RKO (cell line): ENCODE measurements at regions not wholly inside any gene's neighbourhood (a gene's known extent, or its start where the extent isn't known, plus 50 kb on each side); places are given as distances from the start of the nearest gene placed in this dataset.
A peak's percentile ranks its signal among the peaks of the same experiment; 100 is the strongest.
"Not testable (repeated sequence)": the region's sequence is repeated elsewhere in the genome, so short reads cannot be mapped to it uniquely, and the experiment has no call there.

Source experiments
- DNase-seq: peaks from one replicate; pipeline ENCODE4 v3.0.0-alpha.2; 2016; ENCODE audit warnings: low spot score

- DNase-seq, result no peak
Observed at GRCh38 chr11:95434489-95435057, 203.6 kb upstream of the SESN3 start.

GRCh38 chr11:95434009-95434408, 203.0 kb upstream of the SESN3 start:
- no peak for DNase-seq

DNA sequence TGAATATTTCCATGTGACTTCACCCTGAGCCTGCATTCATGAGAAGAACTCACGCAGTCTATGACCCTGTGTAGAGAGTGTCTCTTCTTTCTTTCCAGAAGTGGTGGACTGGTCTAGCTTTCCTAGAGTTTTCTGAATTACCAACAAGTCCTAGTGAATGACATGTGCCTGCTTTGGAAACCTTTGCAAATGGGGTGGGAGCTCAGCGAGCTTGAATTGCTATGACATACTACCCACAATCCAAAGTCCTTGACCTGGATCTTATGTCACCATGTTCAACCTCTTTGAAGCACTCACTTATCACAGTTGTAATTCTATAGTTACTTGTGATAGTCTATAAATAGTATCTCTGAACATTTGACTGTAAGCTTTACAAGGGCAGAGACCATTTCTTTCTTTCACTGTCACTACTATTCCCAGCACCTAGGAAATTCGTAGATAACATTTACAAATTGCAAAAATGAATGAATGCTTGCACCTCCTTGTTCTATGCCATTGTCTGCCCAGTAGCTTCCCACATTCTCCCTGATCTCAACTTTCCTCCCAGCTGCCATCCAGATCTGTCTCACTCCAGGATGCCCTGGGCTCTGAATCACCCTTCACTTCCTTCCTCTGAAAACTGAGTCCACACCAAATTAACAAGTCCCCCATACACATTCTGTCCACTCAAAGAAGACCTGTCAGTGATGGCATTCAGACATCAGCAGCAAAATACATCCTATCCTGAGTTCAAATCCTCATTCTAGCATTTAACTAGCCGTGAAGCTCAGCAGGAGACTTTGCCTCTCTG, 201.9 kb upstream of the SESN3 start:
- DNase-seq, result no peak

- DNase-seq, result no peak
Observed at GRCh38 chr11:95429376-95429907, 198.4 kb upstream of the SESN3 start.

- DNase-seq, result no peak
Observed at GRCh38 chr11:95426823-95427462, 195.9 kb upstream of the SESN3 start.

DNA sequence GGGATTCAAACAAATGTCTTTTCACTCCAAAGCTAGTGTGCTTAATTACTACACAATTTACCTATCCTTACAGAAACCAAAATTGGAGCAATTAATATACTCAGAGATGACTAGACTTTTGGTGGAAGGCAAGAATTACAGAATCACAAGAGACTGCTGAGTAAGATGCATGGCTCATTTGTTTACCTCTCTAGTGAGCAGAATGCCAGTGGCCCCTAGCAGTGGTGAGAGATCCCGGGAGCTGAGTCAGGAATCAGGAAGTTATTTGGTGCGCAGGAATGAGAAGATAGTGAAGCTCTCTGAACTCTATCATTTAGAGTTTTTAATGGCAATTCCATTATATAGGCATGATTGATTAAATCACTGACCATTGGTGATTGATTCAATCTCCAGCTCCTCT, 188.9 kb upstream of the SESN3 start:
- peak; percentile 41 for DNase-seq

GRCh38 chr11:95418916-95419315, 187.9 kb upstream of the SESN3 start:
- no peak for DNase-seq

DNA sequence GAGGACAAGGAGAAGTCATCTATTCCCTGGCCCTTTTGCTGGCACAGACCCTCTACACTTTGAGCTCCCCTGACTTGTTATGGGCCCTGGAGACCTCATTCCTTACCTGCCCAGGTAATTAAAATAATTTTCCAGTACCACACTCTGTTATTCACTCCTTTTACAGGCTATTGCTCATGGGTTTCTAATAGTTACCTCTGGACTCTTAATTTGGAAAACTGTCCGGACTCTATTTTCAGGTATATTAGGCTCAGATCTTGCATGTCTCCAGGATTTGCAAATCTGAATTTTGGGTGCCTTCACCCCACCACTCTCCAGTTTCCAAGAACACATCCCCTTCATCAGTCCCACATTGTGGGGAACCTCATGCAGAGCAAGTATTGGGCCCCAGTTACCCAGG, 186.8 kb upstream of the SESN3 start:
- no peak for DNase-seq

DNA sequence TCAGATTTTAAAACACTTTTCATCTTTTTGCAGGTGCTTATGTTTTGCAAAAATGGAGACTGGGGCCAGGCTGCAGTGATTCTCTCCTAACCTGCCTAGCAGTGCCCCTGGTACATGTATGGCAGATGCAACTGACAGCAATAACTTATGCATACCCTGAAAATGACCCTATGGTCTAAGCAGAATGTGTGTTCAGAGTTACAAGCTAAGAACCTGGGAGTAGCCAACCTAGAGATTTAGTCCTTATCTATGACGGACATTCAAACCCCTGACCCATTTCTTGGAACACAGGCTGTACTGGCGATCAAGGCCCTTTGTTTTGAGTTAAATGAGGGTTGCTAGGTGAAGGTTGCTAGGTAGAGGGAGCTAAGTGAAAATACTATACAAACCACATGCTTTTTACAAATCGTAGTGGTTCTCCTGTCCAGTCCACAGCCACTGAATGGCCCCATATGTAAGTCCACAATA, 184.9 kb upstream of the SESN3 start:
- DNase-seq, result no peak

DNA sequence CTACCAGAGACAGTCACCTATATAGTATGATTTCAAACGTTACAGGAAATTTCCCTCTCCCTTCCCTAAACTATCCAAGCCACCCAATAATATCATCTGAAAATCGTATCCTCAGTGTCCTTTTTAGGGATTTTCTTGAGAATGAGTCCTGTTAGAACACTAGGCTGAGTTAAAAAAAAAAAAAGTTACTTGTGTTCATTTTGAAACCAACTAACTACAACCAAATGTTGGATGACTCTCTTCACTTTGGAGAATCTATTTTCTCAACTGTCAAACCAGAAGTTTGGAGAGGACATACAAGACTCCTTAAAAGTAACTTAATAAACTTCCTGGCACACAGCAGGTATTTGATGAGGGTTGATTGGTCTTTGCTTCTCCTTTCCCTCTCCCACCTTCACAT, 183.2 kb upstream of the SESN3 start:
- no peak for DNase-seq

- DNase-seq, result no peak
Observed at GRCh38 chr11:95413761-95414160, 182.8 kb upstream of the SESN3 start.

- no peak for DNase-seq
Observed at GRCh38 chr11:95413021-95413420, 182.0 kb upstream of the SESN3 start.

GRCh38 chr11:95412074-95412473, 181.1 kb upstream of the SESN3 start:
- no peak for DNase-seq

DNA sequence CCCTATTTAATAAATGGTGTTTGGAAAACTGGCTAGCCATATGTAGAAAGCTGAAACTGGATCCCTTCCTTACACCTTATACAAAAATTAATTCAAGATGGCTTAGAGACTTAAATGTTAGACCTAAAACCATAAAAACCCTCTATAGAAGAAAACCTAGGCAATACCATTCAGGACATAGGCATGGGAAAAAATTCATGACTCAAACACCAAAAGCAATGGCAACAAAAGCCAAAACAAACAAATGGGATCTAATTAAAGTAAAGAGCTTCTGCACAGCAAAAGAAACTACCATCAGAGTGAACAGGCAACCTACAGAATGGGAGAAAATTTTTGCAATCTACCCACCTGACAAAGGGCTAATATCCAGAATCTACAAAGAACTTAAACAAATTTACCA, 179.7 kb upstream of the SESN3 start:
- DNase-seq, result not testable (repeated sequence)

DNA sequence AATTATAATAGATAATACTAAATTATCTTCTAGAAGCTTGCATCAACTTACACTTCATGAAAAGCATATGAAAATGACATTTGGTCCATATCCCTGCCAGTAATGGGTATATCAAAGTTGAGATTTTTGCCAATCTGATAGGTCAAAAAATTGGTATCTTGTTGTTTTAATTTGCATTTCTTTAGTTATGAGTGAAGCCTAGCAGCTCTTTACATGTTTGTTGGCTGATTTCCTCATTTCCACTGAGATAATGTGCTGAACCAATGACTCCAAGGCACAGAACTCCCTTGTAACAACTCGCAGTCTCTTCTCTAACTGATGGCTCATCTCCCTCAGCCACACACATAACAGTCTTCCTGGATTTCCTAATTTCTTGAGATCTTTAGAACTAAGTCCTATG, 175.3 kb upstream of the SESN3 start:
- no peak for DNase-seq

- DNase-seq, result no peak
Observed at GRCh38 chr11:95404370-95404769, 173.4 kb upstream of the SESN3 start.

DNA sequence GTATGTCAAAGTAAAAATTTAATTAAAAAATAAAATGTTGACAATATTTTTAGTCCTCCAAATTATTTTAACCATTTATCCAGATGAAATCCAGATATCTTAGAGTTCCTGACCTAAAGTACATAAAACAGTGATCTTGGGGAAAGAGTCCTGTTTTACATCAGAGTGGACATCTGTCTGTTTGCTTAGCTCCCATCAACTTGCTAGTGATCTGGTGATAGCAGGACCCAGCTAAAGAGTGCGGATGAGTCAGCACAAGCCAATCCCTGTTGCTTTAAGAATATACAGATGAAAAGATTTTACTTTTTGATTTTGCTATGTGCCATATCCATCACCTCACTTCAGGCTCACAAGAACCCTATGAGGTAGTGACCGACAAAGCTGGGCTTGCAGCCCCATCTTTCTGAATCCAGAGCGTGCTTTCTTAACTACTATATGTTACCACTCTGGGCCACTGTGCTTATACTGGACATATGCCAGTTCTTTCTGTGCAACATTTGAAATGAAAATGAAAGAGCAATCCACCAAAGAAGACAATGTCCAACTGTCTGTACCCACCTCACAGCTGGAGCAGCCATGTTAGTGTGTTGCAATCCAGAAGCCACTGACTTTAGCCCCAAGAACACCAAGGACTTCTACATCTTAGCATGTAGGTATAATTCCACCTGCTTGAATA, 167.6 kb upstream of the SESN3 start:
- no peak for DNase-seq

DNA sequence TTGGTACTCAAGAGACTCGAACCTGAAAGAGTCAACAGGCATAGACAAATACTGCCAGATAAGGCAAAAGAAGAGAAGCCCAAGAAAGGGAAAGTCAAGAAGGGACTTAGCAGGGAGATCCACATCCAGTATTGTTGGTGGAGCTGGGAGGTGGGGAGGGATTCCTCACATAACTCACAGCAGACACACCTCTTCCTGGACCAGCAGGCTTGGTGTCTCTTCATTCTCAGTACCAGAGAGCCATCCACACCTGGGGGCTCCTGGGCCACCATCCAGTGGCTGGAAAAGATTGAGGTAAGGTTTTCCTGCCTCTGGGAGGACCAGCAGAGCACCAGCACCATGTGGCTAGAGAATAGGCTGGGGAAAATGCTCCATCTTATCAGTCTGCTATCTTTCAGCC, 161.6 kb upstream of the SESN3 start:
- DNase-seq, result no peak

DNA sequence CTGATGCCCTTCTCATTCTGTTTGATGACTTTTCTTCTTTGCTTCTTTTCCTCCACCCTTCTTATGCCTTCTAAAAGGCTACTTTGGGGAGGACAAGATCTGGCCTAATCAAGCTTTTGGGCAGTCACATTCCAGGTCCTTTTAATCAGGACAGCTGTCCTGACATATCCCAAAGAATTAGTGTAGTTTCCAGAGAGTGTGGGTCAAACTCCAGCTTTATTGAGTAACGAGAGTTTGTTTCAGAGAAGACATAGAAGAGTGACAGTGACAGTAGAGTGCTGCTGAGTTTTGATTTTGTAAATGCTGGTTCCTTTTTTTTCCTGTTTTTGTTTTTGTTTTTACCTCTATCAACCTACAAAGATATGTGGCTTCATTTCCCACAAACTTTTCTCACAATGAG, 158.4 kb upstream of the SESN3 start:
- DNase-seq, result no peak

- DNase-seq, result no peak
Observed at GRCh38 chr11:95388086-95388485, 157.1 kb upstream of the SESN3 start.

DNA sequence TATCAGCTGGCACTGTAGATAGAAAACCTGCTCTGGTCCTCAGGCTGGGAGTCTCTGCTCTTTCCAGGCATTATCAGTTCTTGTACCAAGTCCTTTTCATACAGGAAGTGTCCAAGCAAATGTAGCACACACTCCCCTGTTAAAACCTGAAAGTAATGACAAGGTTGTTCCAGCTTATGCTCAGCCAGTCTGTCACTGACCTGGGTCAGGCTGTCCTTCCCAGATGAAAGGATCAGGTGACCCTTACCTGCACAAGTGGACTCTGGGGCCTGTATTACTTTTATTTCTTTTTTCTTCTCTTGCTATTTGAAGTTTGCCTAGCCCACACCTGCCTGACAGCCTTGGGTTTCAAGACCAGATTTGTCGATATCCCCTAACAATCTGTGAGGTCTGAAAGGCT, 156.3 kb upstream of the SESN3 start:
- DNase-seq, result no peak

DNA sequence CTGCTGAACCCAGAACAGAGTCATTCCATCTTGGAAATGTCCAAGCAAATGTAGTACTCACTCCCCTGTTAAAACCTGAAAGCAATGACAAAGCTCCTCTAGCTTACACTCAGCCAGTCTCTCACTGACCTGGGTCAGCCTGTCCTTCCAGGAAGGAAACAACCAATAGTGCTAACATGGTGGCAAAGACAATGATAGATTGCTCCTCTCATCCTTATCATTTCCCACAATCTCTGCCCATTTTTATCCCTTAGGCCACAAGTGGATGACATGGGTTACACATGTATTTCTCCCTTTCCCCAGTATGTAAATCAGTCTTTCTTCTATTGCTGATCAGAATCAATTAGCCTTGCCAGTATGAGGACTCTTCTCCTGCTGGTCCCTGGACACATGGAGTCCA, 154.6 kb upstream of the SESN3 start:
- DNase-seq, result no peak

GRCh38 chr11:95379479-95379878, 148.5 kb upstream of the SESN3 start:
- DNase-seq, result no peak
